Stimulated activated CD8-positive, alpha-beta memory T cell treated with anti-CD3 and anti-CD28 coated beads, Interleukin-12 subunit alpha, Interleukin-12 subunit beta, amount 100 ng/mL, for 24 hours (primary cell): ENCODE measurements at regions not wholly inside any gene's neighbourhood (a gene's known extent, or its start where the extent isn't known, plus 50 kb on each side); places are given as distances from the start of the nearest gene placed in this dataset.

Experiments
- DNase-seq: peaks from one replicate; pipeline ENCODE4 v3.0.0-alpha.2; 2020; ENCODE audit errors: extremely low read depth

- no peak for DNase-seq
Observed at GRCh38 chr11:119547511-119547910, 124.5 kb upstream of the THY1 start.

GRCh38 chr11:119545978-119546915, 123.3 kb upstream of the THY1 start:
- DNase-seq: no peak

GRCh38 chr11:119540370-119541125, 117.6 kb upstream of the THY1 start:
- no peak for DNase-seq

DNA sequence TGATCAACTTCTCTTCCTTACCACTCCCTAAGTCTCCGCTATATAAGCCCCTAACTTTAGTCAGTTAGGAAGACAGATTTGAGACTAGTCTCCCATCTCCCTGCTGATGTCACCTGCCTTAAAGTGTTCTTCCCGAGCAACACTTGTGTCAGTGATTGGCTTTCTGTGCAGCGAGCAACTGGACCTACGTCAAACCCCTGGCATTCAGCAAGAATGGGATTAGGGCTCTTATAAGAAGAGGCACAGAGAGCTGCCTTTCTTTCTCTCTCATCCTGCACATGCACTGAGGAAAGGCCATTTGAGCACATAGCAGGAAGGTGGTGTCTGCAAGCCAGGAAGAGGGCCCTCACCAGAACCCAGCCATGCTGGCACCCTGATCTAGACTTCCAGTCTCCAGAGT, 116.6 kb upstream of the THY1 start:
- DNase-seq: no peak

DNA sequence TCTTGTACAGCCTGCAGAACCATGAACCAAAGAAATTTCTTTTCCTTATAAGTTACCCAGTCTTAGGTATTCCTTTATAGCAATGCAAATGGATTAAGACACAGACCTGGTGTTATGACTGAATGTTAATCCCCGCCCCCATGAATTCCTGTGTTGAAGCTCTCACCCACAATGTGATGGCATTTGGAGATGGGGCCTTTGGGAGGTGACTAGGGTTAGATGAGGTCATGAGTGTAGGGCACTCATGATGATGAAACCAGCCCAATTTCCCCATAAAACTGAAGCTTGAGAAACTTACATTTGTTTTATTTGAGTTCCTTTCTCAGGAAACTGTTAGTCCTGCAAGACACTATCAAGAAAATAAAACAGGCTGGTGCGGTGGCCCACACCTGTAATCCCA, 115.8 kb upstream of the THY1 start:
- no peak for DNase-seq

- no peak for DNase-seq
Observed at GRCh38 chr11:119537306-119538253, 114.6 kb upstream of the THY1 start.

GRCh38 chr11:119536801-119537200, 113.8 kb upstream of the THY1 start:
- no peak for DNase-seq

DNA sequence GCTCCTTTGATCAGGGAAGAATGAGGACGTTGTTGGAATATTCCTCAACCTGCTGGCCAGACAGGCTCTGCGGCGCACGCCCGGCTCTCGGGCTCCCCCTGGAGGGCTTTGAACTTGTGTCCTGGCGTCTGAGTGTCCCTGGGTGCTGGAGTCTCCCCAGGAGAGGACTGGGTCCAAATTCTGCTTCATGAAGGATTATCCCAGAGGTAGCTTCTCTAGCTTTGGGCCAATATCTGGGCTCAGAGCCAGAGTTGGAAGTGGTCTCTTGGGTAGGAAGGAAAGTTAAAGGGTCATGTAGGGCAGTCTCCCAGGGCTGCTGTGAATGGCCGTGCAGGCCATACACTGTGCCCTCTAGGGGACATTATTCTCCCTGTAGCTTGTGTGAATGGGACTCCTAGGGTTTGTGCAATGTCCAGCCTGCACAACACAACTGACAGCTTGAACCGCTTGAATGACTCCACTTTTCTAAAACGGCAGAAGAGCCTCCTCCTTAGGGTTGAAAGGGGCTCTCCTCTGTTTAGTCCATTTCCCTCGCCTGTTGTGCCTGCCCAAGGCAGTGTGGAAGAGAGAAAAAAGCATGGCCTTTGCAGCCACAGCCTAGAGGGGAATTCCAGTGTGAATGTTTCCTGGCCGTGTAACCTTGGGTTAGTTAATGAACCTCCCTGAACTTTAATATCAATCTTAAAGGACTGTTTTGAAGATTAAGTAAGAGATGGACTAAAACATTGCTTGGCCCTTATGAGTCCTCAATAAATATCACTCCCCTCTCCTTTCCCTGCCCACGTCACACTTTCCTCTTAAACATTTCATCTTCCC, 111.2 kb upstream of the THY1 start:
- no peak for DNase-seq

- no peak for DNase-seq
Observed at GRCh38 chr11:119533462-119533861, 110.5 kb upstream of the THY1 start.

- no peak for DNase-seq
Observed at GRCh38 chr11:119532551-119532950, 109.6 kb upstream of the THY1 start.

GRCh38 chr11:119531623-119532022, 108.7 kb upstream of the THY1 start:
- no peak for DNase-seq

DNA sequence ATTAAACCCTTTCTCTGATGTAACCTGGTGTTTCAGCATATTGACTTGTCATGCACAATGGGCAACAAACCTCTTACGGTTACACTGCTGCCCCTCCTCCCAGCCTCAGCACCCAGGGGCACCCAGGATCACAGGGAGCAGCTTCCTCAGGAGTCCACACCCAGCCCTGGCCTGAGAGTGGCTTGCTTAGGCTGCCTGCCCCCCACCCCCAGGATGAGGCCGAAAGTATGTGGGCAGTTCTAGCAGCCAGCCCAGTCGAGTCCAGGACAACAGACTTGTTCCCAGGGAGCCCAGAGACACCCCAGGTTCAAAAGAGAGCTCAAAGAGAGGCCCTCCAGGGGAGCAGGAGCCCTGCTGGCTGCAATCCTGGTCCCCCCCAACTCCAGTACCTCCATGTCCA, 108.1 kb upstream of the THY1 start:
- DNase-seq: no peak

DNA sequence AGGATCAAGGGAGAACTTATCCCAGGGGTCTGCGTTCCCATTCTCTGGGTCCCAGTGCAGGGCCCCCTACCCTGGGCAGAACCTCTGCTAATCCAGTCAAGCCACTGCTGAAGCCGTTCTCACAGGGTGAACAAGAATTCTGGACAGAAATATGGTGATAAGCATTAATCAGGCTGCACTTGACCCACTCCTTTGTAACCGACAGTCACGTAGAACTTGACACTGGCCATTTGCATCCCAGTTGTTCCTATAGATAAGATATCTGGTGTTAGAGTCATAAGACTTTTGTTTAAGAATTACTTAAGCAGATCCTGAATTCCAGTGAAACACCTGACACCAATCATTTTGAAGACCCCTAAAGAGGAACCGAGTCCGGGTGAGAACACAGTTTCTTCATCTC, 107.5 kb upstream of the THY1 start:
- no peak for DNase-seq

GRCh38 chr11:119529936-119530335, 107.0 kb upstream of the THY1 start:
- DNase-seq: no peak

- DNase-seq: no peak
Observed at GRCh38 chr11:119529063-119529845, 106.3 kb upstream of the THY1 start.

- no peak for DNase-seq
Observed at GRCh38 chr11:119525867-119526196, 102.9 kb upstream of the THY1 start.

DNA sequence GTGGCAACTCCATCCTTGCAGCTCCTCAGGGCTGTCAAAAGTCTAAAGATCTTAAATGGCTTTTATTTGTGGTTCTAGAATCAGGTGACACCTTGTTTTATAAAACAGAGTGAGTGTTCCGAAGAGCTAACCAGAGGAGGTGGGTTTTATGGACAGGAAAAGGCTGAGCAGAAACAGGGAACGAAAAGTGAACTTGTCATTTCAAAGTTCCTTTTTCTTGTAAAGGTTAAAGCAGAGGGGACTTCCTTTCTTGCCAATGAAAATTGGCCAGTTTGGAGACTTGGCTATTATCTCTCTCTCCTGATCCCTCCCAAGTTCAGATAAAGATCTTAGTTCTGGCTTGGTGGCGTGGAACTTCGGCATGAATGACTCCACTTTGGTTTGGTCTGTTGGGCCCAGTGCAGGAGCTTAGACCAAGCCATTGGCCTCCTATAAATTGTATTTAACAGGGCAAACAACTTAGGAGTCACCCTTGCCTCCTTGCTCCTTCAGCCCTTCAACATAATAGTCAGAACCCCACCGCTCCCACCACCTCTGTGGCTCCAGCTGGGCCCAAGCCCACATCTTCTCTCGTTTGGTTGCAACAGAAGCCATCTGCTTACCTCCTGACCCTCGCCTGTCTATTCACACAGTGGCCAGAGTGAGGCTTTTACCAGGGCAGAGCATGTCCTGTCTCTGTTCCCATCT, 102.4 kb upstream of the THY1 start:
- no peak for DNase-seq

DNA sequence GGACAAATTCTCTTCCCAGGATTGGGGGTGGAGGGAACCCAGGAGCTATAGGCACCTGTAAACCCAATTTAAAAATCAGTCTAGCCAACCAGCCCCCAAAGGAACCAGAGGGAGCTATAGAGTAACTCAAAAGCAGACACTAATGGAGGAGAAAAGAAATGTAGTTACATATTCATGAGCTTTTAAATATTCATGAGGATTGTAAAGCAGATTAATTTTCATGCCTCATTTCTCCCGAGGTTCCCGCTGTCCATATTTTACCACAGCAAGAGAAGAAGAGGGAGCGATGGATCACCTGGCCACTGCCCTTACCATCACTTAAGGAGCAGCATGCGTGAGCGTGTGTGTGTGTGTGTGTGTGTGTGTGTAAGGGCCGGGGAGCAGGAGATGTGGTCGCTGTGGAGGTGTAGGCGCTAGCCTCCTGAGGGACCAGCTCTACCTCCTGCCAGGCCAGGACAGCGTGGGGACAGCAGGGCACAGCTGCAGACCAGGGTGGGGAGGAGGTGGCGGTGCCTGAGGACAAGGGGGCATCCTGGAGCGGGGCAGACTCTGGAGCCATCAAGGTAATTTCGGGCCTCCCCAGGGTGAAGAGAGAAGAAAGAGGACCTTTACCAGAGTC, 100.7 kb upstream of the THY1 start:
- DNase-seq: no peak

DNA sequence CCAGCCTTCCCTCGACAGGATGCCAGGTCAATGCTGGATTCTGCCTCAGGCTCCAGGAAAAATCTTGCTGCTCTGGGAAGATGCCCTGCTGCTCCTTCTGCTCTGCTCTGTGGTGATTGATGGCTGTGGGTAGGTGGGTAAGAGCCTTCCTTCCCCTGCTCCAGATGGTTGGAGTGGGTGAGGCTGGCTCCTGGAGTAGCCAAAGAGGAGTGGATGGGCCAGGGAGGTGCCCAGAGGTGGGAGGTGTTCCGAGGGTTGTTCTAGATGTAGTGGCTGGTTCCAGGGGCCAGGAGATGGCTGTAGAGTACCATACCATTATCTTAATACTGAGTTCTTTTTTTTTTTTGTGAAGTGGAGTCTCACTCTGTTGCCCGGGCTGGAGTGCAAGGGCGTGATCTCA, 99.6 kb upstream of the THY1 start:
- DNase-seq: no peak
